CD4-positive, alpha-beta T cell treated with Interleukin-17A for 1 hour (primary cell): ENCODE measurements at regions not wholly inside any gene's neighbourhood (a gene's known extent, or its start where the extent isn't known, plus 50 kb on each side); places are given as distances from the start of the nearest gene placed in this dataset.
"Not testable (repeated sequence)": the region's sequence is repeated elsewhere in the genome, so short reads cannot be mapped to it uniquely, and the experiment has no call there.

Experiments
- DNase-seq: peaks from one replicate; pipeline ENCODE4 v3.0.0-alpha.2; 2020

GRCh38 chr7:13009517-13009916 is 322.1 kb downstream of the ARL4A start:
- no peak for DNase-seq

- no peak for DNase-seq
These were observed 326.6 kb downstream of the ARL4A start for GRCh38 chr7:13014011-13014410.

- DNase-seq, result no peak
These were observed 328.7 kb downstream of the ARL4A start for GRCh38 chr7:13016036-13016581.

- DNase-seq, result no peak
These were observed 329.3 kb downstream of the ARL4A start for GRCh38 chr7:13016592-13017332.

GRCh38 chr7:13017333-13017857 is 330.0 kb downstream of the ARL4A start:
- DNase-seq, result no peak

GRCh38 chr7:13017881-13018280 is 330.4 kb downstream of the ARL4A start:
- DNase-seq, result no peak

- DNase-seq, result no peak
These were observed 334.3 kb downstream of the ARL4A start for GRCh38 chr7:13021566-13022300.

GRCh38 chr7:13024121-13024674 is 336.8 kb downstream of the ARL4A start:
- no peak for DNase-seq

- DNase-seq, result not testable (repeated sequence)
These were observed 337.6 kb downstream of the ARL4A start for GRCh38 chr7:13025043-13025442.

- DNase-seq, result no peak
These were observed 339.9 kb downstream of the ARL4A start for GRCh38 chr7:13027321-13027720.

- no peak for DNase-seq
These were observed 340.8 kb downstream of the ARL4A start for GRCh38 chr7:13028036-13028824.

- DNase-seq, result no peak
These were observed 341.3 kb downstream of the ARL4A start for GRCh38 chr7:13028825-13029099.

- no peak for DNase-seq
These were observed 344.0 kb downstream of the ARL4A start for GRCh38 chr7:13031468-13031867.

- DNase-seq, result no peak
These were observed 344.7 kb downstream of the ARL4A start for GRCh38 chr7:13032084-13032483.

GRCh38 chr7:13032576-13032975 is 345.1 kb downstream of the ARL4A start:
- no peak for DNase-seq

GRCh38 chr7:13034693-13035092 is 347.3 kb downstream of the ARL4A start:
- no peak for DNase-seq

- DNase-seq, result no peak
These were observed 347.8 kb downstream of the ARL4A start for GRCh38 chr7:13035233-13035632.

GRCh38 chr7:13036256-13036780 is 348.9 kb downstream of the ARL4A start:
- no peak for DNase-seq

- no peak for DNase-seq
These were observed 349.8 kb downstream of the ARL4A start for GRCh38 chr7:13037216-13037615.

GRCh38 chr7:13041368-13041988 is 354.0 kb downstream of the ARL4A start:
- DNase-seq, result no peak

- DNase-seq, result no peak
These were observed 355.3 kb downstream of the ARL4A start for GRCh38 chr7:13042605-13043236.

GRCh38 chr7:13044309-13044708 is 356.9 kb downstream of the ARL4A start:
- no peak for DNase-seq
